Progenitor cell of endocrine pancreas (in vitro differentiated cells): ENCODE measurements at regions not wholly inside any gene's neighbourhood (a gene's known extent, or its start where the extent isn't known, plus 50 kb on each side); places are given as distances from the start of the nearest gene placed in this dataset.

Experiments
- DNase-seq: peaks from one replicate; pipeline ENCODE4 v3.0.0; 2021; ENCODE audit warnings: low spot score; ENCODE audit not compliant: unreplicated experiment
- H3K27ac Mint-ChIP-seq: 2 replicates; pipeline ENCODE4 v1.8.0; 2021; ENCODE audit warnings: mild to moderate bottlenecking, moderate library complexity, mixed read lengths
- H3K27me3 Mint-ChIP-seq: 2 replicates; pipeline ENCODE4 v1.8.0; 2021; ENCODE audit warnings: mixed read lengths
- H3K36me3 Mint-ChIP-seq: 2 replicates; pipeline ENCODE4 v1.8.0; 2022; ENCODE audit warnings: mixed read lengths; ENCODE audit not compliant: insufficient read depth
- H3K4me1 Mint-ChIP-seq: 2 replicates; pipeline ENCODE4 v1.8.0; 2021; ENCODE audit warnings: low read depth, mixed read lengths
- H3K4me3 Mint-ChIP-seq: 2 replicates; pipeline ENCODE4 v1.8.0; 2021; ENCODE audit warnings: low read depth, mild to moderate bottlenecking, moderate library complexity, mixed read lengths
- H3K9me3 Mint-ChIP-seq: 2 replicates; pipeline ENCODE4 v1.8.0; 2021; ENCODE audit warnings: low read depth, mixed read lengths
- TF ChIP-seq, protein P1 (sequence below): fragments of 200-600 bp; sonication (generic); IDR thresholded peaks from one replicate; pipeline ENCODE4 v1.5.0; 2021; ENCODE audit warnings: antibody characterized with exemption, mild to moderate bottlenecking; ENCODE audit not compliant: unreplicated experiment

DNA sequence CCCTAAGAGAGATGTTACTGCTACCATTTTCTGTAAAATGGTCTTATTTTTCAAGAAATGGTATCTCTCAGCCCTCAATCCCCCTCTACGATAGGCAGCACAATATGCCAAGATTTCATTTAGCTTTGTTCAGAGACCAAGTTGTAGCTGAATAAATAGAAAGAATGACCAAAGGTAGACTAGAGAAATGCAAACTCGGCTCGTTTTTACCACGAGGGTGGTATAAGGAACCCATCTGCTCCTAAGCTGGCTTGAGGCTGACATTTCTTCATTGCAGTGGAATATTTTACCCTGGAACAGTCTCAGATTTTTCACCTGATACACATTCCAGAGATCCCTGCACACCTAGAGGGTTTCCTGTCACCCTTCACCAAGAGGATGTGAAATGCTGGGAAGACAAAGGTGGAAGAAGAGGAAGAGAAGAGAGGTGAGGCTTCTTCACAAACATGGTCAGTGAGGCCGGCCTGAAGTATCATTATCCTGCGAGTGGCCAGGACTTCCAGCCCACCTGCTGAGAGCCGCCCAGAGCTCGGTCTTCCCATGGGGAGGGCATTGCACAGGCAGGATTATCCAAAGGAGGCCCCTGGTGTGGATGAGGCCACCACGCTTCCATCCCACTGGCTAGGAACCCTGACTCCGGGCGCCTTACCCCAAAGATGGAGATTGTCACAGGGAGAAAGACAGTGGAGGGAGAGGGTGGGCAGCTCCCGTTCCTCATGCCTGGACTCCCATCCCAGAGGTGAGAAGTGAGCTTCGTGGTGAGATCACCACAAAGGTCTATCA, 57.1 kb upstream of the AFDN start:
- H3K9me3 Mint-ChIP-seq = no peaks in the 10 kb centered on the region
- no peak overlapping the region for H3K27ac Mint-ChIP-seq
- H3K4me3 Mint-ChIP-seq = no peak overlapping the region
- H3K36me3 Mint-ChIP-seq = no peaks in the 10 kb centered on the region
- H3K27me3 Mint-ChIP-seq = no peaks in the 10 kb centered on the region
- no peak for DNase-seq
- peaks cover 7% of the 10 kb centered on the region for H3K4me1 Mint-ChIP-seq
- TF ChIP-seq, protein P1, sequence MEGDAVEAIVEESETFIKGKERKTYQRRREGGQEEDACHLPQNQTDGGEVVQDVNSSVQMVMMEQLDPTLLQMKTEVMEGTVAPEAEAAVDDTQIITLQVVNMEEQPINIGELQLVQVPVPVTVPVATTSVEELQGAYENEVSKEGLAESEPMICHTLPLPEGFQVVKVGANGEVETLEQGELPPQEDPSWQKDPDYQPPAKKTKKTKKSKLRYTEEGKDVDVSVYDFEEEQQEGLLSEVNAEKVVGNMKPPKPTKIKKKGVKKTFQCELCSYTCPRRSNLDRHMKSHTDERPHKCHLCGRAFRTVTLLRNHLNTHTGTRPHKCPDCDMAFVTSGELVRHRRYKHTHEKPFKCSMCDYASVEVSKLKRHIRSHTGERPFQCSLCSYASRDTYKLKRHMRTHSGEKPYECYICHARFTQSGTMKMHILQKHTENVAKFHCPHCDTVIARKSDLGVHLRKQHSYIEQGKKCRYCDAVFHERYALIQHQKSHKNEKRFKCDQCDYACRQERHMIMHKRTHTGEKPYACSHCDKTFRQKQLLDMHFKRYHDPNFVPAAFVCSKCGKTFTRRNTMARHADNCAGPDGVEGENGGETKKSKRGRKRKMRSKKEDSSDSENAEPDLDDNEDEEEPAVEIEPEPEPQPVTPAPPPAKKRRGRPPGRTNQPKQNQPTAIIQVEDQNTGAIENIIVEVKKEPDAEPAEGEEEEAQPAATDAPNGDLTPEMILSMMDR = no peak

DNA sequence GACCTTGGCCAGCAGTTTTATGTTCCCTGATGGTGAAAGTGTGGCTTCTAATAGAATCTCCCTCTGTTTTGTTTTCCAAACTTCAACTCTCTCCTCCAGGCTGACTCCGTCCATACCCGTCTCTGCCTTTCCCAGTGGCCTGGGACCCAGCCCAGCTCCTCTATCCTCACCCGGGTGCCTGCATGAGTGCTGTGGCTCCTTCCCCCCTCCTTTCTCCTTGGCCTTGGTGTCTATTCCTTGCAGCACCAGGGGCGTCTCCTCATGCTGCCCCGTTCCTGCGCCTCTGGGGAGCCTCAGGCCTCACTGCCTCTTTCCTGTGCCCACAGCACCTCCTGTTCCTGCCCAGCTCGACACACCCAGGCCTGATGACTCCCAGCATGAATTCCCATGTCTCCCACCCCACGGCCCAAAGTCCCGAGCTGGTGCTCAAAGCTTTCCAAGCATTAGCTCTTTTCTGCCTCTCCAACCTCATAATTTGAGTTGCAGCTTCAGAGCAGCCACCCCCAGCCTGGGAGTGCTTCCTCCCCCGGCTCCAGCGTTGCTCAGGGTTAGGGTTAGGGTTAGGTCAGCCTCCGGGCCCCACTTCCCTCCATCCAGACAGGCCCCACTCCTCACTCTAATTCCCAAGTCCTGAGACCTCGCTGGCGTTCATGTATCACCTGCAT, 56.3 kb upstream of the AFDN start:
- H3K9me3 Mint-ChIP-seq = no peaks in the 10 kb centered on the region
- TF ChIP-seq, protein P1 = no peak
- DNase-seq = no peak
- H3K27ac Mint-ChIP-seq = no peak overlapping the region
- no peaks in the 10 kb centered on the region for H3K36me3 Mint-ChIP-seq
- no peaks in the 10 kb centered on the region for H3K27me3 Mint-ChIP-seq
- H3K4me3 Mint-ChIP-seq = no peak overlapping the region
- peaks cover 4% of the 10 kb centered on the region for H3K4me1 Mint-ChIP-seq

DNA sequence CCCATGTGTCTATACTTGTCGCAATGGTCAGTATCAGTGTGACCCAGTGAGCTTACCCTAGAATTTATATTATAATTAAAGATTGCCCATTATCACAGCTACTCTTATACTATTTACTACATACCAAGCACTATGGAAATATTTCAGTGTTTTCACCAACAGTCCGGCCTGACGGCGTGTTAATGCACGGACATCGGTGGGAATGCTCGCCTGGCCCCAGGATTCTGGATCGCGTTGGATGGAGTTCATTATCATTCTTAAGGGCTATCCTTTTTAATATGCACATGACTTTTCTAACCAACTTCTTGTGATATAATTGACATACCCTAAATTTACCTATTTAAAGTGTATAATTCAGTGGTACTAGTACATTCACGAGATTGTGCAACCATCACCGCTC, 51.8 kb upstream of the AFDN start:
- Mint-ChIP-seq H3K27ac (no peak overlapping the region), H3K36me3 (no peaks in the 10 kb centered on the region), H3K9me3 (no peaks in the 10 kb centered on the region), H3K4me3 (no peak overlapping the region), H3K4me1 (peaks cover 30% of the 10 kb centered on the region), H3K27me3 (no peaks in the 10 kb centered on the region)
- TF ChIP-seq, protein P1 = no peak
- no peak for DNase-seq

DNA sequence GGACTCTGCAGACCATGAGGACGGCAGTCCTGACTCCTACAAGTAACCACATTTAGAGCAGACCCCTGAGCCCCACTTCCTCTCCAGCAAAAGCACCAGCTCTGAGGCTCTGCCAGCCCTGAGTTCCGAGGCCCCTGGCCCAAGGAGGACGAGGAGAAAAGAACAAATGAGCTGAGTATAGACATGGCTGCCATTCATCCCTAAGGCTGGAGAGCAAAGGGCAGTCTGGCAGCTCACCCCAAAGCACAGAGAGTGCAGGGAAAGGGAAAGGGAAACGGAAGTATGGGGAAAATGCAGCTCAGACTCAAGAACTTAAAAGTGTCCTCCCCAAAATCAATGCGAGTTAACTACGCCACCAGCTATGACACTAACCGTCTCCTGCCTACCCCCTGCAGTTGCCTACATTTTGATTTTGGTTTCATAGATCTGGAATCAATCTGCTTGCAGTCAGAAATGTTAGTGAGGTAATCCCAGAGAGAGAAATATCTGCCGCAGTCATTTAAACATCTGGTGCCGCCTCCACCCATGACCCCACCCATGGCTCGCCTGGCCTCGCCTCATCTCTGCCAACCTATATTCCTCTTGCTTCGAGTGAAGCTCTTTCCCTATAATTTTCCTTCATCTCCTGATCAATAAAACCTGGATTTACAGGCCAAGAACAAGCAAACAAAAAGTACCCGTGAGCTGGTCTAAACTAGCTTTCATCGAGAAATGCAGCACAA, 49.6 kb upstream of the AFDN start:
- no peak for DNase-seq
- Mint-ChIP-seq H3K27me3 (no peaks in the 10 kb centered on the region), H3K4me3 (no peak overlapping the region), H3K9me3 (no peaks in the 10 kb centered on the region), H3K4me1 (peaks cover 37% of the 10 kb centered on the region), H3K36me3 (no peaks in the 10 kb centered on the region), H3K27ac (peak overlapping the region; percentile 67)
- TF ChIP-seq, protein P1 = no peak
